Skeletal muscle tissue (tissue), 3 donors: ENCODE measurements at regions not wholly inside any gene's neighbourhood (a gene's known extent, or its start where the extent isn't known, plus 50 kb on each side); places are given as distances from the start of the nearest gene placed in this dataset.
"Not testable (repeated sequence)": the region's sequence is repeated elsewhere in the genome, so short reads cannot be mapped to it uniquely, and the experiment has no call there.

Experiments used
- H3K27ac ChIP-seq: one replicate; pipeline ENCODE4 v1.7.0; 2013; ENCODE audit warnings: mild to moderate bottlenecking, low read depth, low read length, inconsistent platforms
- H3K27me3 ChIP-seq, 3 donors: one replicate each; pipeline ENCODE4 v1.7.0; 2013; ENCODE audit warnings: low read length in 3 of 3; ENCODE audit not compliant: control insufficient read depth in 3 of 3, insufficient read depth in 3 of 3
- H3K36me3 ChIP-seq, 3 donors: one replicate each; pipeline ENCODE4 v1.7.0; 2013; ENCODE audit warnings: low read length in 3 of 3; ENCODE audit not compliant: control insufficient read depth in 3 of 3, insufficient read depth in 3 of 3
- H3K4me1 ChIP-seq, 3 donors: one replicate each; pipeline ENCODE4 v1.7.0; 2013; ENCODE audit warnings: low read length in 3 of 3, mild to moderate bottlenecking in 3 of 3; ENCODE audit not compliant: control insufficient read depth in 3 of 3, insufficient read depth in 3 of 3
- H3K4me3 ChIP-seq, 3 donors: one replicate each; pipeline ENCODE4 v1.7.0; 2013; ENCODE audit warnings: low read length in 3 of 3
- H3K9ac ChIP-seq, 3 donors: one replicate each; pipeline ENCODE4 v1.7.0; 2013; ENCODE audit warnings: low read length in 3 of 3, mild to moderate bottlenecking in 3 of 3, moderate library complexity in 2 of 3, low read depth in 1 of 3
- H3K9me3 ChIP-seq, 3 donors: one replicate each; pipeline ENCODE4 v1.7.0; 2013; ENCODE audit warnings: low read length in 3 of 3; ENCODE audit not compliant: control insufficient read depth in 3 of 3
- donor health status: Osteomylitis.

DNA sequence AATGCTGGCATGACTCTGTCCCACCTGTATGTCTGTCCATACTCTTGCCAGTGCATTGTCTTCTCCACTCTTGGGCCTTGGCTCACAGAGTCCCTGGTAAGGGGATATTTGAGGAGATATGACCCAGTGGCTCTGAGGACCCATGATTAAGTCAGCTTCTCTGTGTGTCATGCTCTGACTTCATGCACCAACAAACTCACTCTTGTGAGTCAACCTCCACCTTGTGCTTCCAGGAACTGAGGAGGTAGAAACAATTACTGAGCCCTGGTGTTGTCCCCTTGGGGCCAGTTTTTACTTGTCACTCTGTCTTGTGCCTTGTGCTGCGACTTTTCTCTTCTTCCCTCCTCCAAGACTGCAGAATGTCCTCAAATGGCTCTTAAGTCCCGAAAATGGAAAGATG lies 127.1 kb downstream of the ABHD5 start:
- H3K27ac ChIP-seq: no peak overlapping the region
- no peaks in the 10 kb centered on the region for H3K9me3 ChIP-seq
- H3K27me3 ChIP-seq: no peaks in the 10 kb centered on the region
- H3K4me3 ChIP-seq: no peak overlapping the region
- no peaks in the 10 kb centered on the region for H3K36me3 ChIP-seq
- no peaks in the 10 kb centered on the region for H3K4me1 ChIP-seq
- H3K9ac ChIP-seq: no peak overlapping the region

DNA sequence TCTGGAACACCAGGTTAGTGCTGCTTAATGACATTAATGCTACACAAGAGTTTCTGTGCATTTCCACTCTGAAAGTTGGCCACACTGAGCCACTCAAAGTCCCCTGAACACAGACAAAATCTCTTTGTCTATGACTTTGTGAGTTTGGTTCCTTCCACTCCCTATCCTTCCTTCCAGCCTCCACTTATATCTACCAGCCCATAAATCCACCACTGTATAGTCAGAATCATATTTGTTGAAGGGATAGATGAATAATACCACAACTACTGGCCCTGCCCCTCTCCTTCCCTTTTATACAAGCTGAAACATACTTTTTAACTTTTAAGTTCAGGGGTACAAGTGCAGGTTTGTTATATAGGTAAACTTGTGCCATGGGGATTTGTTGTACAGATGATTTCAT lies 127.5 kb downstream of the ABHD5 start:
- H3K9ac ChIP-seq: no peak overlapping the region
- H3K36me3 ChIP-seq: no peaks in the 10 kb centered on the region
- H3K27me3 ChIP-seq: no peaks in the 10 kb centered on the region
- H3K27ac ChIP-seq: no peak overlapping the region
- H3K9me3 ChIP-seq: no peaks in the 10 kb centered on the region
- H3K4me1 ChIP-seq: no peaks in the 10 kb centered on the region
- H3K4me3 ChIP-seq: no peak overlapping the region

DNA sequence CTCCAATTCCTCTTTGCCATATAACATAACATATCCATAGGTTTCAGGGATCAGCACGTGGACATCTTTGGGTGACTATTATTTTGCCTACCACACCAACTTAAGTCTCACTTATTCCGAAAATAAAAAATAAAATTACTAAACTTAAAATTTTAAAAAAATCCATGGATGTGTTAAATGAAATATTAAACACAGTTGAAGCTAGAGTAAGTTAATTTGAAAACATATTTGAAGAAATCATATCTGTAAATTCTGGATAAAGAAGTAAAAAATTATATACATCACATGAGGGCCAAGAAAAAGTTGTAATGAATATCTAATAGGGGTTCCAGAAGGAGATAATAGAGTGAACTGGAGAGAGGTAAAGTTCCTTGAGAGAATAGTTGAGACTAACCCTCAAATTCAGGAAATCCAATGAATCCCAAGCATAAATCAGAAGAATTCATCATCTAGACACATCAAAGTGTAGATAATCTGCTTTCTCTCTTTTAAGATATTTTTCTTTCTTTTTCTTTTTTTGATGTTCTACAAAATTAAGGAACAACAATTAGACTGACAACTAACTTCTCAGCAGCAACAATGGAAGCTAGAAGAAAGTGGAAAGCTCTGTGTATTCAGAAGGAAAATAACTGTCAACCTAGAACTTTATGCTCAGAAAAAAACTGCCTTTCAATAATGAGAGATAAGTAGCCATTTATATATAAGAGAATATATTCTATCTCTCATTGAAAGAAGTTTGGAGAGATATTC lies 147.4 kb downstream of the ABHD5 start:
- H3K4me1 ChIP-seq: no peaks in the 10 kb centered on the region

DNA sequence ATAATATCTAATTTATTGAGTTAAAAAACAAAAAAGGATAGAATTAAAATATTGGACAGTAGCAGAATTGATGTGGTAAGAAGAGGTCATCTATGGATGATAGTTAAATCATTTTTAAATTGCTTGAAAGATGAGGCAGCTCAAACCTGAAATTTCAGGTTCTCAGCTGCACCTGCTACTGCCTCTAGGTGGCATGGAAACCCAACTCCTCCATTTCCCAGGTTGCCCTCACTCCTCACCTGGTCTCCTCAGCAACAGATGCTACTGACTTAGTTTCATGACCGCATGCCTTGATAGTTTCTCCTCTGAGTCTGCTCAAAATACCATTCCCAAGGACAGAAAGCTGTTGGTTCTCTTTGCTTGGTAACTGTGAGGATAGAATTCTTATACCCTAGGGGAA lies 148.1 kb downstream of the ABHD5 start:
- H3K36me3 ChIP-seq: peaks cover 0 to 2% (median 0%) of the 10 kb centered on the region in 3 donors
- no peak overlapping the region for H3K27ac ChIP-seq

More for the DNA sequence above, 147.4 kb downstream of the ABHD5 start:
- no peak overlapping the region for H3K9ac ChIP-seq
- peaks cover 0 to 4% (median 0%) of the 10 kb centered on the region in 3 donors for H3K9me3 ChIP-seq
- H3K36me3 ChIP-seq: no peaks in the 10 kb centered on the region
- H3K4me3 ChIP-seq: no peak overlapping the region
- H3K27ac ChIP-seq: no peak overlapping the region
- H3K27me3 ChIP-seq: no peaks in the 10 kb centered on the region

DNA sequence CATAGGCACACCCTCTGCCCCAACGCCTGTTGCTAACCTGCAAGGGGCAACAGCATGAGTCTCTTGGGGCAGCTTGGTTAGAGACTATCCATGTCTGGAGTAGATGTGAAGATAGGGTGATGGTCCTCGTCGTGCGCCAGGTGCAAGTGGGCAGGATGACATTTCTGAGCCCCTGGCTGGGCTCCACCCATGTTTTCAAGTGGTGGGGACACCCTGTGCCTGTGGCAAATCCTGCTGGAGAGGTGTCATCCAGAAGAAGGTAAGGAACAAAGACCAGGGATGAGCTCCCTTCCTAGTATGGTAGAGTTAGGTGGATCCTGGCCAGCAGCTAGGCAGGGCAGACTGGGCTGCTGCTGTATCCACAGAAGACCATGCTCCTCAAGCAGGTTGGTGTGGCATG lies 152.6 kb downstream of the ABHD5 start:
- H3K27me3 ChIP-seq: peaks cover 0 to 3% (median 0%) of the 10 kb centered on the region in 3 donors
- no peak overlapping the region for H3K9ac ChIP-seq
- peaks cover 2 to 6% (median 4%) of the 10 kb centered on the region in 3 donors for H3K9me3 ChIP-seq
- H3K4me1 ChIP-seq: no peaks in the 10 kb centered on the region
- H3K4me3 ChIP-seq: no peak overlapping the region
- no peak overlapping the region for H3K27ac ChIP-seq
- H3K36me3 ChIP-seq: peaks cover 0 to 2% (median 0%) of the 10 kb centered on the region in 3 donors

More for the DNA sequence above, 148.1 kb downstream of the ABHD5 start:
- Histone ChIP-seq H3K9ac (no peak overlapping the region), H3K4me1 (no peaks in the 10 kb centered on the region), H3K4me3 (no peak overlapping the region), H3K27me3 (peaks cover 0 to 3% (median 0%) of the 10 kb centered on the region in 3 donors), H3K9me3 (peaks cover 0 to 4% (median 2%) of the 10 kb centered on the region in 3 donors)

DNA sequence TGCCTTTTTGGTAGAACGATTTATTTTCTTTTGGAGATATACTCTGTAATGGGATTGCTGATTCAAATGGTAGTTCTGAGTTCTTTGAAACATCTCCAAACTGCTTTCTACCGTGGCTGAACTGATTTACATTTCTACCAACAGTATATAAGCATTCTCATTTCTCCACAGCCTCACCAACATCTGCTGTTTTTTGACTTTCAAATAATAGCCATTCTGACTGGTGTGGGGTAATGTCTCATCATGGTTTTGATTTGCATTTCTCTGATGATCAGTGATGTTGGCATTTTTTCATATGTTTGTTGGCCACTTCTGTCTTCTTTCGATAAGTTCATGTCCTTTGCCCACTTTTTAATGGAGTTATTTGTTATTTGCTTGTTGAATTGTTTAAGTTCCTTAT lies 154.0 kb downstream of the ABHD5 start:
- H3K36me3 ChIP-seq: peaks cover 0 to 2% (median 0%) of the 10 kb centered on the region in 3 donors
- no peaks in the 10 kb centered on the region for H3K4me1 ChIP-seq
- H3K9ac ChIP-seq: no peak overlapping the region
- no peak overlapping the region for H3K4me3 ChIP-seq
- no peak overlapping the region for H3K27ac ChIP-seq
- peaks cover 2 to 4% (median 3%) of the 10 kb centered on the region in 3 donors for H3K9me3 ChIP-seq
- peaks cover 0 to 3% (median 0%) of the 10 kb centered on the region in 3 donors for H3K27me3 ChIP-seq

DNA sequence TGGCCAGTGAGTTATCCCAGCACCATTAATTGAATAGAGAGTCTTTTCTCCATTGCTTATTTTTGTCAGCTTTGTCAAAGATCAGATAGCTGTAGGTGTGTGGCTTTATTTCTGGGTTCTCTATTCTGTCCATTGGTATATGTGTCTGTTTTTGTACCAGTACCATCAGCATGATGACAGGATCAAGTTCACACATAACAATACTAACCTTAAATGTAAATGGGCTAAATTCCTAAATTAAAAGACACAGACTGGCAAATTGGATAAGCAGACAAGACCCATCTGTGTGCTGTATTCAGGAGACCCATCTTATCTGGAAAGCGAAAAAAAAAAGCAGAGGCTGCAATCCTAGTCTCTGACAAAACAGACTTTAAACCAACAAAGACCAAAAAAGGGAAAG lies 154.8 kb downstream of the ABHD5 start:
- H3K4me3 ChIP-seq, H3K36me3 ChIP-seq, H3K27me3 ChIP-seq, H3K27ac ChIP-seq, H3K9ac ChIP-seq, H3K9me3 ChIP-seq, H3K4me1 ChIP-seq: not testable (repeated sequence)

DNA sequence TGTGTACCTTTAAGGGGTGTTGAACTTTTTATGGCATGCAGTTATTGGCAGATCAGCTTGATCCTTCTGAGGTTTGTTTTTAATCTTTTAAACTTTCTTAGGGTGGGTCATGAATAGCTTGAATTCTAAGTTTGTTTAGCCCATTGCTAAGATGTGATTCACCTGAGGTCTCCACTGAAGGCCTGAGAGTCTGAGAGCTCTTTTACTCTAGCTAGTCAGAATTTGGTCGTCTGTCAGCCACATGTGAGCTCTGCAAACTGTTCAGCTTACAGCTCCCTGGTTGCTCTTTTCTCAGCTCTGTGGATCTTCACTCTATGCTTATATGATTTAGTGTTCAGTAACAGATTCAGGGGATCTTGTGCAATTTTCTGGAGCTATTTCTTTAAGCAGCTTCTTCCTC lies 161.3 kb downstream of the ABHD5 start:
- Histone ChIP-seq H3K4me3 (no peak overlapping the region), H3K36me3 (no peaks in the 10 kb centered on the region), H3K9ac (no peak overlapping the region), H3K4me1 (no peaks in the 10 kb centered on the region), H3K27ac (no peak overlapping the region), H3K9me3 (peaks cover 0 to 4% (median 0%) of the 10 kb centered on the region in 3 donors), H3K27me3 (peaks cover 16 to 19% (median 18%) of the 10 kb centered on the region in 3 donors)

DNA sequence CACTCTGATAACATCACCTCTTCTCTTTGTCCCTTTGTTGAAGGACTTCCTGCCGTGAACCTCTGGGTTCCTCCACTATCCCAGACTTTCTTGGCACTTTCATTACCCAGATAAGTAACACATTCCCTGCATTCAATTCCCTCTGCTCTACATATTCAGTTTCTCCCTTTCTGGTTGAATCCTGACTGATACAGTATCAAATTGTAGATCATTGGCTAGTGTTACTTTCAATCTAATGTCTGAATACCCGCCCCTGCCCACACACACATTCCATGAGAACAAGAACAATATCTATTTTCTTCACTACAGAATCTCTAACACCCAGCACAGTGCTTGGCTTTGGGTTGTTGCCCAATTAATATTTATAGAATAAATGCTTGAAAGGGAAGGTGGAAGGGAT lies 163.5 kb downstream of the ABHD5 start:
- Histone ChIP-seq H3K27ac (no peak overlapping the region), H3K9ac (no peak overlapping the region), H3K27me3 (peaks cover 32 to 36% (median 34%) of the 10 kb centered on the region in 3 donors), H3K9me3 (no peaks in the 10 kb centered on the region), H3K36me3 (no peaks in the 10 kb centered on the region), H3K4me1 (no peaks in the 10 kb centered on the region), H3K4me3 (no peak overlapping the region)

DNA sequence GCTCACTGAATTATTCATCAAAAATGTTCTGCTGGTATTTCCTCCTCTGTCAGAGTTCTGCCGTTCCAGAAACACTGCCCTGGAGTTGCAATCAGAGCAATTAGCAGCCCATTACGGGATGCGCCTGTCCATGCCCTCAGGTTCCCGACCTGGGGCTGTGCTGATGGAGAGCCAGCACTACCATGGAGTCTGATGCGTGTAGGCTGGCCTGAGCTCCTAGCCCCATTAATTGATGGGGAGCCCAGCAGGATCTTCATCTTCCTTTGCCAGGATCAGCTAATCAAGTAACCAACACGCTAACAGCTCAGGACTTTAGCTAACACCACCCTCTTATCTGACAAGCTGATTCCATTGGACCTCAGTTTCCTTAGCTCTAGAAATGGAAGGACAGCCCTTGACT lies 164.2 kb downstream of the ABHD5 start:
- Histone ChIP-seq H3K9me3 (no peaks in the 10 kb centered on the region), H3K27me3 (peaks cover 32 to 38% (median 38%) of the 10 kb centered on the region in 3 donors), H3K4me3 (no peak overlapping the region), H3K4me1 (no peaks in the 10 kb centered on the region), H3K9ac (no peak overlapping the region), H3K27ac (no peak overlapping the region), H3K36me3 (no peaks in the 10 kb centered on the region)
